GM18511 (cell line): ENCODE measurements at regions not wholly inside any gene's neighbourhood (a gene's known extent, or its start where the extent isn't known, plus 50 kb on each side); places are given as distances from the start of the nearest gene placed in this dataset.
"Not testable (repeated sequence)": the region's sequence is repeated elsewhere in the genome, so short reads cannot be mapped to it uniquely, and the experiment has no call there.

Experiments used
- ATAC-seq: cut with Tn5 transposase; IDR thresholded peaks from one replicate; pipeline ENCODE4 v1.9.1; 2021; ENCODE audit warnings: mild to moderate bottlenecking, moderate library complexity; ENCODE audit not compliant: unreplicated experiment

DNA sequence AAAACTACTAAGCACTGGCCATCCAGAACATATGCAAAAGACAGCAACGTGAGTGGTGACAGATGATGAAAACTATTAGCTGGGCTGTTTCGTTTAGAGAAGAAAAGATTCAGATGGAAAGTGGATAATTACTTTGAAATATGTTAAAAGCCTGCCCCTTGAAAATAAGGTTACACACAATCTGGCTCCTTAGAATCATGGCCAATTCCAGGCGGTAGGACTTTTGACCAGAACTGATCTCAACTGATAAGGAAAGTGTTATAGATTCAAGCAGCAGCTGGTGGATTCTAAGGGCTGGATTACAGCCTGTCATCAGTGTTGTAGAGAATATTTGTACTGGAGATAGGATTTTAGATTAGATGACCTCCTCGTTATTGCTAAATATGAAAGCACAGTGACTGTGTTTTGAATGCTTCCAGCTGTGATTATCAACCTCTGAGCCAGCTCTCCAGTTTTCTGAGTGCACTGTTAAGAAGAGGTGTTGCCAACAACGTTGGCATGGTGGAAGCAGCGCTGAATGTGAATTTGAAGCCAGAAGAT is 75.1 kb downstream of the KBTBD2 start:
- not testable (repeated sequence) for ATAC-seq

DNA sequence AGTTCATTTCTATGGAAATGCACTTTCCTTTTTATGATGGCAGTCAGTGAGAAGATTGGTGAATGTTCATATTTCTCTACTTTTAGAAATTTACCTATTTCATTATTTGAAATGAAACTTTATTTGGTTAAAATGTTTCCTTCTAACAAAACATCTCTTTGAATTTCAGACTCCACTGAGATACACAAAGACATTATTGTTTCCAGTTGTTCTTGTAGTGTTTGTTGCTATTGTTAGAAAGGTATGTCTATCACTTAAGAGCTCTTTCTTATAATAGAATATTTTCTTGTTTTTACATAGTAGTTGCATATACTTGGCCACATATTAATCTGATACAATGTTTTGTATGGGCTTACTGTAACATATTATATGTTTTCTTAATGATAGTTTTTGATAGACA is 76.8 kb downstream of the KBTBD2 start:
- not testable (repeated sequence) for ATAC-seq

DNA sequence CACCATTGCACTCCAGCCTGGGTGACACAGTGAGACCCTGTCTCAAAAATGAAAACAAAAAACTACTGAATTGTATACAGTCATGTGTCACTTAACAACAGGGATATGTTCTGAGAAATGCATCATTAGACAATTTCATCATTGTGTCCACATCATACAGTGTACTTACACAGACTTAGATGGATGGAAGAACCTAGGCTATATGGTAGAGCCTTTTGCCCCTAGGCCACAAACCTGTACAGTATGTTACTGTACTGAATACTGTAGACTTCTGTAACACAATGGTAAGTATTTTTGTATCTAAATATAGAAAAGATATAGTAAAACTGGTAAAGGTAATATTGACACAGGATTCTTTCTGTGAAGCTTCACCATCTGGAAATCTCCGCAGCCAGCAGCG is 81.7 kb downstream of the KBTBD2 start:
- no peak for ATAC-seq

- no peak for ATAC-seq
Measured at GRCh38 chr7:32809347-32809746, 82.2 kb downstream of the KBTBD2 start.

GRCh38 chr7:32803406-32804141 is 88.0 kb downstream of the KBTBD2 start:
- ATAC-seq: no peak

GRCh38 chr7:32802305-32802910 is 89.2 kb downstream of the KBTBD2 start:
- ATAC-seq: no peak

DNA sequence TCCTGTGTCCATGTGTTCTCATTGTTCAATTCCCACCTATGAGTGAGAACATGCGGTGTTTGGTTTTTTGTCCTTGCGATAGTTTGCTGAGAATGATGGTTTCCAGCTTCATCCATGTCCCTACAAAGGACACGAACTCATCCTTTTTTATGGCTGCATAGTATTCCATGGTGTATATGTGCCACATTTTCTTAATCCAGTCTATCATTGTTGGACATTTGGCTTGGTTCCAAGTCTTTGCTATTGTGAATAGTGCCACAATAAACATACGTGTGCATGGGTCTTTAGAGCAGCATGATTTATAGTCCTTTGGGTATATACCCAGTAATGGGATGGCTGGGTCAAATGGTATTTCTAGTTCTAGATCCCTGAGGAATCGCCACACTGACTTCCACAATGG is 98.5 kb downstream of the KBTBD2 start:
- not testable (repeated sequence) for ATAC-seq

DNA sequence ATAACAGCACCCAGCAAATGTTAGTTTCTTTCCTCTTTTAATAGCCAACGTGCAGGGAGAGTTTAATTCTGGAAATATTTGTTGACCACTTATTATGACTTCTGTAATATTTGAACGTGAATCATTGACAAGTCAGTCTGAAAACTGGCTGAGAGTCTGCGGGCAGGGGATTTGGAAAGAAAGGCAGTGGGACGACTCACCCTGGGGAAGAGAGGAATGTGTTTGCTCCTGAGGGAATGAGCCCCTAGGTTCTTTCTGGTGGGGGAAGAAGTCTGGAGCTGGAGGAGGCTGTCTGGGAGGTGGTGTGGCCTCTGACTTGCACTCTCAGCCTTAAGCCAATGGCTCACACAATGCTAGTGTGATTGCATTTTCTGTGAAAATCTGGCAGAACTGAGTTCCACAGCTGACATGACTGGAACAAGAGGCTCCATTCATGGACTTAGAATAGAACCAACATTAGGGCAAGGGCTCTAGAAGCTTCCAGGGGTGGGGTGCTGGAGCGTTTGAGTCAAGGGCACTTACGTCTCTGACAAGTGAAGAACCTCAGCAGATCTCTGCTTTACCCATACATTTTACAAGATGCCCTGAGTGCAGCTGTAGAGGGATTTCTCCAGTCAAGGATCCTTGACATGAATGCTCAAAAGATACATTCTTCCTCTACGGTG is 100.7 kb downstream of the KBTBD2 start:
- not testable (repeated sequence) for ATAC-seq

DNA sequence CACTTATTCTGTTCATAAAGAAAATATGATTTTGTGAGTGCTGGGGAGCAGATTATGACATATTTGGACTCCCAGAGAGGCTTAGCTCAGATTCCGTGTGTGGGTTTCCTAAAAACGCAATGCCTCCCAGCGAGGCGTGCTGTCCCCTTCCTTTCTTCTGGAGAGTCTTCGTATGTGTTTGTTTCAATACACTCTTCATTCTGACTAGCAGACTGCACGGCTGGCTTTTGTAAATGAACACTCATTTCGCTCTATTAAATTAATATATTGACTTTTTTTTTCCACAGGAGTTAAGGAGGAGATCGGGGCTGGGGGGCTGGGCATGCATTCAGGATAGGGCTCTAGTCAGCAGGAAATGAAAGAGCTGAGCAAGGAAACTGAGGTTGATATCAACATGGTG is 102.3 kb downstream of the KBTBD2 start:
- ATAC-seq: not testable (repeated sequence)

DNA sequence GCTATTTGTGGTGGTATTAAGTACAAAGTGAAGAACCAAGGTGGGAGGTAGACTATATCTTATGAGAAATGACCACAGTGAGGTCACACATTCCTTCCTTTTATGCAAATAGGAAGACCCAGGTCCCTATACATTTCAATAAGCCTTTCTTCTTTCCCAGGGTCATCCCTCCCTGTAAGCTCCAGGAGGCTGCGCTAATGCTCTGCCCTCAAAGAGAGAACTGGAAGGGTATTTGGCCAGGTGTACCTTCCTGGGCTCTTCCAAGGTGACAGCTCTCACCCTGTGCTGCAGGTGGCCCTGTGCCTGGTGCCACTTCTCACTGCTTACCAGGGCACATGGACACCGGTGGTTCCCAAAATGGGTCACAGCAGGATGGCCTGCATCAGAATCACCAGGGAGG is 103.4 kb downstream of the KBTBD2 start:
- ATAC-seq: not testable (repeated sequence)

DNA sequence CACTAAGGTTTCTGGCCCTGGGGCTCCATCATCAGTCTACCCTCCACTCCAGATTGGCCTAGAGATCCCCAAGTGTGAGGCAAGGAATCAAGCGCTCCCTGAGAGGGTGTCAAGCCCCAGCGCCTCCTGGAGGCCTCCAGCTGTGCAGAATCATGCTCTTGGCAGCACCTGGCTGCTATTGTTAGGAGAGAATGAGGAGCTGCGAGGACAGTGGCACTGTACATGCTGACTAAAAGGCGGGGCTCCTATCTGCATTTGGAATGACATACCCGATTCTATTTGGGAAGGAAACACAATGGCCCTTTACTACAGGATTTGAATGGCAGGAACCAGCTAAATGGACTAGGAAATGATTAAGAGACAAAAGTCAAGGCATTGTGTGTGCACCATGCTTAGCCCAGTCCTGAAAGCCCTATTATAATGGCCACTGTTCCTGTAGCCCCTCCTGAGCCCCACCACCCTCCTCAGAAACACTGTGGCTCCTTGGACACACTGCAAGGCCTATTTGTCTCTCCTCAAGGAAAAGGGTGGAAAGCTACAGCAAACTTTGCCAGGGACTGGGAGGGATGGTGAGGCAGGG is 106.1 kb downstream of the KBTBD2 start:
- not testable (repeated sequence) for ATAC-seq

DNA sequence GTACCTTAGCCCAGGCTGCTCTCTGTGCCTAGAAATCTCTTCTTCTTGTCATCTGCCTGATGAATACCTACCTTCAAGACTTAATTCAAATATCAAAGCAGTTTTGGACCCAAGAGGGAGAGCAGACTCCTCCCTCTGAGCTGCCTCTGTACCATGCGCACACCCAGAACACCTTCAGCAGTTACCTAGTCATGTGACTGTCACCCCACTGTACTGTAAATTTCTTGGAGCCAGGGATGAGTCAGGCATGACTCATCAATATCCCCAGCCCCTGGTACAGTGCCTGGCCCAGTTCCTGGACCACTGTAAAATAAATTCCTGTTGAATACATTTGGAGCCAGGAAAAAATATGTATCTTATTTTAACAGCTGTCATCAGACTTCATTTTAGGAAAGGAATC is 111.7 kb downstream of the KBTBD2 start:
- not testable (repeated sequence) for ATAC-seq

DNA sequence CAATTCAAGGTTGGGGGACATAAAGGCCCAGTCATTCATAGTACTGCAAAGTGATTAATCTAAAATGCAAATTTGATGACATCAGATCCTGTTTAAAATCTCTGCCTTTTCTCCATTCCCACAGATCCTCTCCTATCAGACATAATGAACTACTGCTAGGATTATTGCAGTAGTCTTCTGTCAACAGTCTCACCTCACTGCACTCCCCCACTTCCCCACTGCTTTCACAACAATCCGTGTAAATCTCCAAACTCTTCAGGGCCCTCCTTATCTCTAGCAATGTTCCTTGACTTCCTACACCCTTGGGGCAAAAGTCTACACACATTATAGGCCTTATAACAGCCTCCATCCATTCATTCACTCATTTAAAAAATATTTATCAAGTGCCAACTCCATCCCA is 112.4 kb downstream of the KBTBD2 start:
- ATAC-seq: no peak

DNA sequence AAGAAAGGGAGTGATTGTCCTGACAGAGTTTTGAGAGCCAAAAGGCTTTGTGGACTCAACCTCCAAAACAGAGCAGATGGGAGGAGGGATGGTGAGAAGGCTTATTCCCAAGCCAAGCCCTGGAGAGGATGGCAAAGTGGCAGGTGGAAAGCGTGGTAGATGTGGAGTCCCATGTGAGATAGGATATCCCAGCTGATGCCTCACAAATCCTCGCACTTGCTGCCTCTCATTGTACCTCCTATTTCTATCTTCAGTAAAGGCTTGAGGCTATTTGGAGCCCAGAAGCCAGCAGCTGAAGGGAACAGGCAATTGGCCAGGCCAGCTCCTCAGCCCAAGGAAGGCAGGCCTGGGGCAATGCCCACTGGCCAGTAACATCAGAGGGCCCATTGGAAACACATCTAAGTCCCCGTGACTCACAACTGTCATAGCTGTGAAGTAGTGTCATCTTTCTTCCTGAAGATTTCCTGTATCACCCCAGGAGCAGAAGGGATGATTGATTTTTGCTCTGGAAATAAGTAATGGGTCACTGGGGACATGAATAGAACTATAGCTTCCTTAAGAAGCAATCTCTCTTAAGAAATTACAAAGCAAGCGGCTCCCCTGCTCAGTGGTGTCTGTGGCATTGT is 114.4 kb downstream of the KBTBD2 start:
- ATAC-seq: not testable (repeated sequence)

DNA sequence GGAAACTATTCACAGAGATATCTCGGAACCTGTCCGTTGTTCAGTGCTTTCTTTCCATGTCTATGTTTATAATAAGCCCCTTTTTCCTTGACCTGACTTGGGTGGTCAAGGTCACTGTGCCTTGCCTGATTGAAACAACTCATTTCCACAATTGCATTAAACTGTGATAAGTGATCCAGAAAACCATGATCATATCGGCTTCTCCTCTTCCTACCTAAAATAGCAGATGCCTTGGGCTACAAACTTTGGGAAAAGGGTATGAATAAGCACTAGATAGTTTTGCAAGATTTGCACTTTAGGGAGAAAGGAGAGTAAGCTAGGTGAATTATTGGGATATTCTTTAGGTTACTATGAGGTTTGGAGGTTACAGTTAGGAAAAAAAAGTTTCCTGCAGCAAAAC is 115.2 kb downstream of the KBTBD2 start:
- not testable (repeated sequence) for ATAC-seq

GRCh38 chr7:32775809-32776208 is 115.8 kb downstream of the KBTBD2 start:
- ATAC-seq: not testable (repeated sequence)

DNA sequence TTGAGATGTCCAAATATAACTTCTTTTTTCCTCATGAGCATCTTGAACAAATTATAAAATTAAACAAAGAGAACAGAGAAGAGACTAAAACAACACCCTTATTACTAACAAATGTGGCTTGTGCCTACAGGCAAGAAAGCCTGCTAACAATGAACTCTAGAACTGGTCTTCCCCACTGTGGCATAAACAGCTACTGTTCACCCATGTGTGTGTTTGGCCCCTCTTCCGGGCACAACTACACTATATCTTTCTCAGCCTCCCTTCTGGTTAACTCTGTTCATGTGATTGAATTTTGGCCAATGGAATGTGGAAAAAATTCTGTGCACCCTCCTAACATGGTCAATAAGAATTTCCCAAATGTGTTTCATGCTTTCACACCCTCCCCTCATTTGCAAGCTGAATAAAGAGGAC is 117.0 kb downstream of the KBTBD2 start:
- no peak for ATAC-seq

- not testable (repeated sequence) for ATAC-seq
Measured at GRCh38 chr7:32768866-32769510, 122.6 kb downstream of the KBTBD2 start.

GRCh38 chr7:32768338-32768737 is 123.2 kb downstream of the KBTBD2 start:
- not testable (repeated sequence) for ATAC-seq

DNA sequence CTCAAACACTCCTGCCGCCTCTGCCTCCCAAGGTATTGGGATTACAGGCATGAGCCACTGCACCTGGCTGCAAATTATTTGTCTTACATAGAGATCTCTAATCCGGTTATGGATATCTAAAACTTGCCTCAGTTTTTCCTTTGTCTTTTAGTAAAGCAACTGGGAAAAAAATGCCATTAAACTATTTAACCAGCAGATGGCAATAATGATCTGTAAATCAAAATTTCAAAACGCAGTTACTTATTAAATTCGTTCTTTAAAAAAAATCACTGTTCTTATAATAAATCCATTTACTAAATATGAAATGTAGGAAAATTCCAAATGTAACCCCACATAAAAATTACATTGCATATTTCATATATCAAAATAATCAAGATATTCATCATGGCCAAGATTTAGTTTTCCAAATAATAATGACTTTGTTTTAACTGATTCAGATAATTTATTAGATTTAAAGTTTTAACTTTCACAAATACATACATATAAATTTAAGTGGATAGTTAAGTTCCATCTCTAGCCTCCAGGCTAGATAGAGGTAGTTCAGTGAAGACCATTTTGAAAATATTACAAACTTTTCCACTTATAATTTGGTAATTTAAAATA is 125.8 kb downstream of the KBTBD2 start:
- not testable (repeated sequence) for ATAC-seq
